Brain pericyte (primary cell): ENCODE measurements at regions not wholly inside any gene's neighbourhood (a gene's known extent, or its start where the extent isn't known, plus 50 kb on each side); places are given as distances from the start of the nearest gene placed in this dataset.

Experiments
- DNase-seq: peaks from one replicate; pipeline ENCODE4 v3.0.0-alpha.2; 2012; ENCODE audit warnings: low read depth, low spot score

DNA sequence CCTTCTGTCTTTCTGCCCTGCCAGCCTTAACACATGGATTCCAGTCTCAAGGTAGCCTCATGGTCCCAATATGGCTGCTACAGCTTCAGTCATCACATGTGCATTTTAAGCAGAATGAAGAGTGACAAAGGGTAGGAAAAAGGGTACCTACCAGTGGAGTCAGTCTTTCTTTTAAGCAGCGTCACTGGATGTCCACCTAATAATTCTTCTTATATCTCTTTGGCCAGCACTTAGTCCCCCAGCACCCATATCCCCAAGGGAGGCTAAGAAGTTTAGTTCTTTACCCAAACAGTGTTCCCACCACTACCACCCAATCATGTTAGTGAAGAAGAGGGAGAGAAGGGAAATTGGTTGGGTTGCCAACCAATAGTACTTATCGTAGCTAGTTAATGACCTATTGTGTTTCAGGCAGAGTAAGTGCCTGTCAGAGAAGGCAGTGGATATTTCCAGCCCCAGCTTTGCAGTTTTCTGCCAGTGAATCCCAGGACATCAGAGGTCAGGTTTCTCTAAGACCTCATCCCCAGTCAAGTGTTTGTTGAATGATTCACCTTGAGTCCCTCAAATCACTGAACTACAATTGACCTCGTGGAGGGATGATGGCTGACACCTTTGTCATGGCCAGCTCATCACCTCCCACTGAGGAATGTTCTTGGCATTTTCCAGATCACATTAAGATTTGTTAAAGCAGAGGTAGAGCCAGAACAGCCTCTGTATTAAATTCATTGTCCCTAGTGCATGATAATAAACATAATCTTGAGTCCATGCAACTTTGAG lies 250.9 kb upstream of the CRY1 start:
- DNase-seq = no peak

DNA sequence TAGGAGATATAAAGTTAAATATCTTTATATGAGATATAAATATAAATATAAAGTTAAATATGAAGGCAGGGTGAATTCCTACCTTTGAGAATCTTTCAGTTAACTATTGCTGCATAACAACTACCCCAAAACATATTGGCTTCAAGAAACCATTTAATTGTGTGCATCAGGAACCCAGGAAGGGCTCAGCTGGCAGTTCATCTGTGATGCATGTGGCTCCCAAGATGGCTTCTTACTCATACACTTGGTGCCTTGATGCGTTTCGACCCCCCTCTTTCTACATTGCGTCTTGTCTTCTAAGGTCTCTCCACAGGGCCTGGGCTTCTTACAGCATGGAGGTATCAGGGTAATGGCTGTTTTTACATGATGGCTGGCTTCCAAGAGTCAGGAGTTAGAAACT lies 253.9 kb upstream of the CRY1 start:
- no peak for DNase-seq

DNA sequence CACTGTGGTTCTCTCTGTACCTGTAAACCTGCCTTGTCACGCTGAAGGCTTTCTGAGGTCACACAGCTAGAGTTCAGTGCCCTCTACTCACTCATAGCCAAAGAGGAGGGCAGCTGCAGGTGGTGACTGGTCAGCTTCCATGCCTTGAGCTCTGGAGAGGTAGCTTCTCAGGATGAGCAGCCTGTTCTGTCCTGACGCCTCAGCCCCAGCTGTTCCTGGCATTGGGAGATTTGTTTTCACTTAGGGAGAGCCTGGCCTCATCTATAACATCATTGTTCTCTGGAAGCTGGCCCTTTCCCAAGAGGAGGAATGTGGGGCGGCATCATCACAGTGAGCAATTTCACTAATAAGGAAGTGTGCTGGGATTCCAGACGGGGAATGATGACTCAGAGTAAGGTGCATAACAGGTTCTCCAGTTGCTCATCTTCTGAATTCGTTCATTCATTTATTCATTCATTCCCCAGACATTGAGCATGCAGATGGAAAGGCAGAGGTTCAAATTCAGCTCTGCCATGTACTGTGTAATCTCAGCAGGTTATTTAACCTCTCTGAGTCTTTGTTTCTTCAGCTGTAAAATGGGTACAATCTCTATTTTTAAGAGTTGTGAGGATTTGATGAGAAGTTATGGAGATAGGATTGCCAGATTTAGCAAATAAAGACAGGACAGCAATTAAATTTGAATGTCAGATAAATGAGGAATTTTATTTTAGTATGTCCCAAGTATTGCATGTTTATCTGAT lies 255.8 kb upstream of the CRY1 start:
- no peak for DNase-seq

DNA sequence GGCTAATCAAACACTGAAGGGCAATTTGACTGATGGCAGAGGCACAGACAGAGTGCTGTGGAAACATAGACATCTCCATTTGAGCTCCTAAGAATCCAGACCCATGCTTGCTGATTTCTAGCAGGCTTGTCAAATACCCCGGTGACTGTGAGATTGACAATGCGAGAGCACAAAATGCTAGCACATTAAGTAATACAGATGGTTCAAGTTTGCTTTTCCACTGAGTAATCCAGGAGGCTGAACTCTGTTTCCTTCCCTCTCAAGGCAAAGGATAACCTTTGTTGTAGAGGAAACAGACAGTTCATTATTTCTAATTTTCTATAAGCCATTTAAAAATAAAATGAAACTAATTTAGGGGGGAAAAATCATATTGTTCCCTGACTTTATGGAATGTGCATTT lies 256.5 kb upstream of the CRY1 start:
- no peak for DNase-seq

DNA sequence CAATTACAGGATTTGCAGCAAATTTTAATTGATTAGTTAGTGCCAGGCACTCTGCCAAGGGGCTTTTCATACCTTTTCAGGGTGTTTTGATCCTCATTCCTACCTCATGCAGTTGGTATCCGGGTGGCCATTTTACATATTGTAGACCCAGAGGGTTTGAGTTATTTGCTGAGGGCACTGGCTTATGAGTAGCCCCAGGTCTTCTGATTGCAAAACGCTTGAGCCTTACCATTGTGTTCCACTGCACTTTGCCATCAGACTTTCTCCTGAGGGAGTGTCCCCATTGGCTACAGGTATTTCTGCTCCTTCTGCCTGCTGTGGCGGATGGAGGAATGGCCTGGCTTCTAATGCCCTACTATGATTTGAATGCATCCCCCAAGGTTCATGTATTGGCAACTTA lies 257.8 kb upstream of the CRY1 start:
- DNase-seq = no peak

DNA sequence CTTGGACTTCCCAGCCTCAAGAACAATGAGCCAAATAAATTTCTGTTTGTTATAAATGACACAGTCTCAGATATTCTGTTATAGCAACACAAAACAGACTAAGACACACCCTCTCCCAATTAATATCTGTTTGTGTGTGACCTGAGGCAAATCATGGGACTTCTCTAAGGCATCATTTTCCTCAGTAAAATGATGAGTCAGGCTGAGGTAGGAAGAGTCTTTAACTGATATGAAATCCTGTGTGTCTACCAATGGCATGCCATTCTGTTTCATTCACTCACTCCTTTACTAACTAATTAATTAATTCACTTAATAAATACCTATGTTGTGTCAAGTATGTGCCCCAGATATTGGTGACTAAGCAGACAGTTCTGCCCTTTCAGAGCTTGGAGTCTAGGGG lies 258.4 kb upstream of the CRY1 start:
- DNase-seq = no peak

DNA sequence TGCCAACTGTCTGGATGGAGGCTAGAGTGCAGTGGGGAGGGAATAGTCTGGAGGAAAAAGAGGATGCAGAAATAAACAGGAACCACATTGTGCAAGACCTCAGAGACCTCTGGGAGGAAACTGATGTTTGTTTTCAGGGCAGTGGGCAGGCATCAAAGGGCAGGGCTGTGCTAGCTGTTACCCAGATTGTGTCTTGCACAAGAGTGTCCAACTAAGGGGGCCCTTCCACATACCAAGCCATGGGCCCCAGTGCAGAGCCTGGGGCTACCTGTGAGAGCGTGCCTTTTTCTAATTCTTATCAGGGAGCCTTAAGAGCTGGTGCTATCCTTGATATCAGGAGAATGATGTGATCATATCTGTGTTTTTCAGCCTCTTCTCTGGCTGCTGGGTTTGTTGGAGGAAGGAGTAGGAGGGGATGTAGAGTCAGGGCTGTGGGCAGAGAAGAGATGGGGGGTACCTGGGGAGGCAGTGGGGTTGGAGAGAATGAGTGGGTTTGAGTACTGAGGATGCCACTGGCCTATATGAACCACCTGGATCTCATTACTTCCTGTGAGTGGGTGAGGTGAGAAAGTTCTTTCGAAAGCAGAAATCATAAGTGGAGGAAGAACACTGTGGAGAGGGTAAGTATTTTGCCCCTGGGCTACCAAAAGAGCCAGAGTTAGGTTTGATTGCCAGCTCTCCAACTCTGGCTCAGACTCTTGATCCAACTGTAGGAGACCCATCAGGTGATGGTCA lies 259.2 kb upstream of the CRY1 start:
- no peak for DNase-seq

DNA sequence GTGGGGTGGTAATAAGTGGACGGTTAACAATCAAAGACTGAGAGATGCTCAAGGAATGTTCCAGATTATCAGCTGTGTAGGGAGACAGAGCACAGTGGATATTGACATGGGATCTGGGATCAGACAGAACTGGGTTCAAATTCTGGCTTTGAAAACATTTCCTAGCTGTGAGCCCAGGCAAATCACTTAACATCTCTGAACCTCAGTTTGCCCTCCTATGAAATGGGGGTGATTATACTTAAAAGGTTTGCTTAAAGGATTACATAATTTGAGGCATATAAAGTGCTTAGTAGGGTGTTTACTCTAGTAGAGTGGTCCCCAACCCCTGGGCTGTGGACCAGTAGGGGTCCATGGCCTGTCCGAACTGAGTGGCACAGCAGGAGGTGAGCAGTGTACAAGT lies 260.0 kb upstream of the CRY1 start:
- DNase-seq = no peak

DNA sequence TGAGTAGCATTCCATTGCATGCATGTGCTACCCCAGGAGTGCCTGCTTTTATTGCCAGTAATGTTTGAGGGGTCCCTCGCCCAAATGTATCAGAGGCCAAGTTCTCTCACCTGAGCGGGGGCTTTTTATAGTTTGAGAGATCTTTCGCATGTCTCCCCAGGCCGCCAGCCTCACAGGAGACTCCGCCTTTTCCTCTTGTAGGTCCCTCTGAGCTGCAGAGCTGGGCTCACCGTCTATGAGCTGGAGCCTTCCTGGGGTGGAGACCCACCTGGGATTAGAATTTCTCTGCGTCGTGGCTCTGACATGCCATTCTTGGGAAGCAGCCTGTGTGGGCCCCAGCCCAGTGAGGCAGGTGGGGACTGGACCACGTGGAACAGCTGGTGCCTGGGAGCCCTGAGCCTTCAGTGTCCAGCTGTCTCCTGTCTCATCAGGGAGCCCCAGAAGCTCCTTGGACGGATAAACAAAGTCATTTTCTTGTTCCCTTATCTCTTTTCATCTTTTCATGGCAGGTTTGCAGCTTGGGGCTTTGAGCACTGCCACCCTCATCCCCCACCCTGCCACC lies 261.7 kb upstream of the CRY1 start:
- DNase-seq = no peak

DNA sequence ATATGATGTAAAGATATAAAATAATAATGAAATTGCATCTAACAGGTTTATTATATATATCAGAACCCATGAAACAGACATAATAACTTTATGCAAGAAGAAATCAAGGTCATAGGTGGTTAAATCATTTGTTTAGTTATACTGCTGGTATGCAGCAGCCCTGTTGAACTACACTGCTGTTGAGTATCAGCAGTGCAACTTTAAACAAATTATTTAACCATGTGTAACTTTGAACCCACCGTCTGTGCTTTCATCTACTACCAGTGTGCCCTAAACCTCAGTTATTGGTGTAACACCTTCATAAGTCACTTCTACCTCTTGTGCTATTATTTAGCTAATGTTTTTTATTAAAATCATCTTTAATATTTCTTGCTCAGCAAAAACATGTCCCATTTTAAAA lies 262.3 kb upstream of the CRY1 start:
- DNase-seq = no peak

DNA sequence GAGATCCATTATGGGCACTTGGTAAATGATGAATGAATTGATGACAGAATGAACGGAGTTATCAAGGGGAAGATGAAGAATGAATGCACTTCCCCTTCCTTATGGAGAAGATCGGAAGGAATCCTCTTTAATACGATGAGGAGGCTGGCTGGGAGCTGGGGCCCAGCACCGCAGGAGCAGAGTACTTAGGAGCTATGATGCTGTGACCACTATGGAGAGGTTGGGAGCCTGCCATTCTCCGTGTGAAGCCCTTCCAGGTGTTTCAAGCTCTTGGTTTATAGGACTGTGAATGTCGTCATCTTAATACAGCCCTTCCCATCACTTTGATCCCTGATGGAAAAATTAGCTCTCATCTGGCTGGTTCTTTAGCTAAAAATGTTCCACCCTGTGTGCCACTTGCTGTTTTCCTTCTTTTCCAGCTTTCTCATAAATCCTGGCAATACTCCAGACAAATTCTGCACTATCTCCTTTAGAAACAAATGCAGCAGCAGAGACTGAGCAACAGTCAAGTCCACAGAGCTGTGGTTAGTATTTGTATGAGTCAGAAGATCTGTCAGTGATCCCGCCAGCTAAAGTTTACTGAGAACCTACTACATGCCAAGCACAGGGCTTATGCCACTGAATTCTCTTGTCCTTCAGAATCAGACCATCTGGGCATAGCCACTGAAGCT lies 263.1 kb upstream of the CRY1 start:
- DNase-seq = peak; percentile 47

DNA sequence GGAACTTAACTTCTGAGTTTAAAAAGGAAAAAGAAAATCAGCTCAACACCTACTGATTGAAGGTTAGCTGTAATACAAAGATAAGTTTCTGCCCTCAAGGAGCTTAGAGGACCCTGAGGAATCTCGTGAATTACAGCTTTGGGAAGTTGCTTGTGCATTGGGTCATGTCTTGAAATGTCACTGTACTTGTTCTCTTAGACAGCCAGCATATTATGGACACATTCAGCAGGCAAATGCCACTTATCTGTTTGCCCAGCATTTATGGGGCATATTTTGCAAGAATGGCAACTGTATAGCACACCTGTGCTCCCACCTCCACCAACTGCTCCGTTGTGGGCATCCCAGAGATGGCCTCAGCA lies 263.6 kb upstream of the CRY1 start:
- DNase-seq = no peak

DNA sequence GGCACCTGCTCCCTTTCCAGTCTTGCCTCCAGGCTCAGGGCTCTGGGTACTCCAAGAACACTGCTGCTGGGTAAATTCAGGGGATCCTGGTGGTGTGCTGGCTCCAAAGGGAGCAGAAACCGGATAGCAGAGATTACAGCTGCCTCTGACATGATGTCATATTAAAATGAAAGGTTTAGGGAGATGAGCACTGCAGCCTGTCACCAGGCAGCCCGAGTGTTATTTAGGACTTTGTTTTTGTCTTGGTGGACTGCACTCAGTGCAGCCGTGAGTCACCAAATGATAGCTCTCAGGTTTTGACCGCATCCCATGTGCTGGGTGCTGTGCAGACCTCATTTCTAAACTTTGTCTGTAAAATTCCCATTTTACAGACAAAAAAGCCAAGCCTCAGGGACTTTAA lies 266.0 kb upstream of the CRY1 start:
- no peak for DNase-seq

DNA sequence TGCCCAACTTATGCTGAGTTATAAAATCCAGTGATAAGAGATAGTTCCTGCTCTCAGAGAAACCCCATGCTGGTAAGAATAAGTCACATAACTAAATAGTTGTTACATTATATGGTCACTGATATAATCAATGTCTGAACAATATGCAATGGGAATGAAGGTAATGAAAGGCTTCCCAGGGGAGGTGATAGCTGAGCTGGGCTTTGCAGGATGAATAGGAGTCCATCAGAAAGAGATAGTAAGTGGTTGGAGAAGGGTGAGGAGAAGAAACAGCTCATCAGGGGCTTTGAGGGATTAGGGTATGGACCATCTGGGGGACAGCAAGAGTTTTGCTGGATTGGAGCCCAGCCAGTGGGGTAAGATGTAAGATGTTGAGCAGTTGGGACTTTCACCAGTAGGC lies 266.7 kb upstream of the CRY1 start:
- no peak for DNase-seq

DNA sequence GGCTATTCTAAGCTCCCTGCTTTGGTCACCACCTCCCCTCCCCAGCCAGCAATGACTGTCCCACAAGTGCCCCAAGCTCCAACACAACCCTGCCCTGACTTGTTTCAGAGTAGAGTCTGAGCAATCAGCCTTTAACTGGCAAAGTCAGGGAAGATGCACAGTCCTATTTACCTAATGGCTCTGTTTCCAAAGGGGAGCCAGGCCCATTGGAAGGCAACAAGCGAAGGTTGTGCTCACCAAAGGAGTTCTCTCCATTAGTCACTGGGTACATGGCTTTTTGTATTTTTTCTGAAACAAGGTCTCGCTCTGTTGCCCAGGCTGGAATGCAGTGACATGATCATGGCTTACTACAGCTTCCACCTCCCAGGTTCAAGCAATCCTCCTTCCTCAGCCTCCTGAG lies 267.1 kb upstream of the CRY1 start:
- no peak for DNase-seq

DNA sequence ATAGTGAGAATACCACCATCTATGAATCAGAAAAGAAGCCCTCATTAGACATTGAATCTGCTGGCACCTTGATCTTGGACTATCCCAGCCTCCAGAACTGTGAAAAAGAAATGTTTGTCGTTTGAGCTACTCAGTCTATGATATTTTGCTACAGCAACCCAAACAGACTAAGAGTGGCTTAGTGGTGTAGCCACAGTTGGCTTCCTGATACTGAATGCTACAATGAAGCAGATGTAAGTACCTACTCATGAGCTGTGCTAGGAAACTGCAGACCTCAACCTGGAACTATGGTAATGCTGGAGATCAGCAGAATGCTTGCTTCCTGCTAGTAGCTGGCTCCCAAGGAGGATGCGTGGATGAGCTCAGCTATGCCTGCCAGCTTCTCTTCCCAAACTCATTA lies 268.6 kb upstream of the CRY1 start:
- DNase-seq = no peak

DNA sequence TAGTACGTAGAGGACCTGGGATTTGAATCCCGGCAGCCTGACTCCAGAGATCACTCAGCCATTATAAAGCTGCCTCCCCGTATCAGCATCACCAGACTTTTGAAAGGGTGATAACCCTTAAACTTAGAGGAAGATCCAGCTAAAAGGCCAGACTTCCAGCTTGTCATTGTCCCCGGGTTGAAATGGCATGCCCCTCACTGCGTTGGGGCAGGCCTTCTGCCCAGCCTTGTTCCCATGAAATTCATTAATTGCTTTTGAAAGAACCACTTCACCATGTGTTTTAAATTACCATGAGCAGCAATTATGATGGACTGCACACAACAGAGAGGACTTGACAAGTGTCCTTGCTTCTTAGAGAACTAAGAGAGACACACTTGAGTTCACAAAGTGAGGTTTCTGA lies 269.6 kb upstream of the CRY1 start:
- no peak for DNase-seq

DNA sequence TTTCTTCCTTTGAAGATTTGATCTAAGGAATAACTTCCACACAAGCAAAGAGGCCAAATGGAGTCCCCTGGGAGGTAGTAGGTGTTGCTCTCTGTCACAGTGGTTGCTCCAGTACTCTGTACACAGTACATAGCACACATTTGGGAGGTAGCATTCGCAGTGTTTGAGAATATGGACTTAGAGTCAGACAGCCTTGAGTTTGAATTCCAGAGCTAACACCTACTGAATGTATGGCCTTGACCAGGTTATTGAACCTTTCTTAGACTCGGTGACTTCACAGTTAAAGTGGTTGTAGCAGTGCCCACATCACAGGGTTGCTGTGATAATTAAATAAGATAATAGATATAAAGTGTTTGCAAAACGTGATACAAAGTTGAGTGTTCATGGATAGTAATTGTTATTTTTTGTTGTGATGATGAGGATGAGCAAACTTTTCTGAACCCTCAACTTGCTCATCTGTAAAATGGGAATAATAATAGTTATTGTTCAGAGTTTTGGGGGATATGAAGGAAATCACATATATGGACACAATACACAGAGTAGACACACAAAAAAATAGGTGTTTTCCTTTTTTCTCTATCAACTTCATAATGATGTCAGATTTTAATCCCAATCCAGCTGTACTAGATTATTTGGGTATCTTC lies 271.6 kb upstream of the CRY1 start:
- DNase-seq = no peak

DNA sequence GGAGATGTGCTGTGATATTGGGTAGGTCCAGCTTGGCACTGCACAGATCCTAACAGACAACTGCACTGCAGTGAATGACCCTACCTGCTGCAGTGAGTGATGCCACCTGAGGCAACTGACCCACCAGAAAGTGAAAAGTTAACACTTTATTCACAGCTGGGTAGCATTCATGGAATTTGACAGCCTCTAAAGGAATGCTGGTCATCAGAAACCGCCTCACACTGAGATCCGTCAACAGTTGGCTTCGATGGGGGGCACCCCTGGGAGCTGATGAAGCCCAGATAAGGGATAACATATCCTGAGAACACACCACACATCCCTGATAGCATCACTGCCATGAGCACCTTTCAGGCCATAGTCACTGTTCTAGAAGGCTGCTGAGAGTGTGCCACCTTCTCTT lies 272.4 kb upstream of the CRY1 start:
- DNase-seq = no peak

DNA sequence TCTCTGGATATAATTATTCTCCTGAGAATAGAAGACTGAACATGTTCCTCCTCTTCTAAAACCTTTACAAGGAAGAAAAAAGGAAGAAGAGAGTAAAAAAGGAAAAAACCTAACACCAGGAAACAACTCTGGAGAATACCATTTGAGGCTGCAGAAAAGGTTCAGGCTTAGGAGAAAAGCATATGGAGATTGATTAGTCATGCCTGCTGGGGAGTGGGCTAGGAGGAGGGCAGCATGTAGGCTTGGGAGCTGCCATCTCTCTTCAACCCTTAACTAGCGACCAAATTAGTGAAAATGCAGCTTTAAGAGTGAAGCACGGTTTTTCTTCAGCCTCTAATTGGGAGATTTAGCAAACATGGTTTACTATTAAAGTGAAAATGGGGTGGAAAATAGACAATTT lies 273.0 kb upstream of the CRY1 start:
- DNase-seq = no peak

DNA sequence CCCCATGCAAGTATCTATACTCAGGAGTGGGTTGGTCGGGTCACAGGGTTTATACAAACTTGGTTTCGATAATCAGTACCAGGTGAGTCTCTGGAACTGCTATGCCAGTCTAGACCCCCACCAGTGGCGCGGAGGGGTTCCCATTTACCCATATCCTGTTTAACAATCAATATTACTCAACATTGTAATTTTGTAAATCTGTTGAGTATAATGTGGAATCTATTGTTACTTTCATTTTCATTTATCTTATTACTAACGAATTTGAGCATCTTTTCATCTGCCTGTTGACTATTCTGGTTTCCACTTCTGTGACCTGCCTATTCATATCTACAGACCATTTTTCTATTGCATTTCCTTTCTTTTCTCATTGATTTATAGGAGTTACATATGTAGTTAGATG lies 275.2 kb upstream of the CRY1 start:
- no peak for DNase-seq

DNA sequence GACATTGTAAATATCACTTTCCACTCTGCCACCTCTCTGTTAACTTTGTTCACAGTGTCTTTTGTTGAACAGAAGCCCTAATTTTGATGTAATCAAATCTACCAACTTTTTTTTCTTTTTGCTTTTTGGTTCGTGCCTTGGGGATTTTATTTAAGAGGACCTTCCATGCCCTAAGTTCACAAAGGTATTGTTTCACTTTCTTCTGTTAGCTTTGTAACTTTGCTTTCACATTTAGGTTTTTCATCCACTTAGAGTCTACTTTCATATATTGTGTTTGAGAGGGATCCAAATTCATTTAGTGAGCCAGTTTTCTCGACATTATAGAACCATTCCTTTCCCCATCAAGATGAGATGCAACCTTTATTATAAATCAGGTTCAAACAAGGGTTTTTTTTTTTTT lies 275.7 kb upstream of the CRY1 start:
- no peak for DNase-seq
